ENCODE measurements at regions not wholly inside any gene's neighbourhood (a gene's known extent, or its start where the extent isn't known, plus 50 kb on each side); places are given as distances from the start of the nearest gene placed in this dataset.

- no peaks in the 10 kb centered on the region for H3K4me1 ChIP-seq (ENCODE audit: insufficient read depth, low read length)
- no peak overlapping the region for H4K8ac ChIP-seq (replicated peaks; ENCODE audit: insufficient read length, low read depth, low read length)
- no peak overlapping the region for H2BK20ac ChIP-seq (ENCODE audit: low read depth, low read length, poor library complexity, severe bottlenecking)
- H4K91ac ChIP-seq (ENCODE audit: insufficient read length, low read depth, low read length), result no peak overlapping the region
- H3K79me2 ChIP-seq (ENCODE audit: insufficient read depth, low read length), result no peaks in the 10 kb centered on the region
- H3K4ac ChIP-seq (ENCODE audit: low read depth, low read length), result no peak overlapping the region
- H3K4me2 ChIP-seq (ENCODE audit: insufficient read depth, insufficient read length, low read length), result no peak overlapping the region
- H3T11ph ChIP-seq (ENCODE audit: low read length), result no peak overlapping the region
- peaks cover 2 to 19% (median 5%) of the 10 kb centered on the region in 3 experiments; a peak in 4 of 7 replicates for H3K36me3 Mint-ChIP-seq (ENCODE audit: insufficient read depth in 1 of 3, low read depth in 3 of 3)
- no peak overlapping the region for H3K56ac ChIP-seq (ENCODE audit: insufficient read length, low read depth, low read length)
- TF ChIP-seq CTCF (conservative IDR thresholded peaks at IDR 0.05), result no peak
- H2BK15ac ChIP-seq (ENCODE audit: low read depth, low read length), result no peak overlapping the region
- no peak overlapping the region for H4K5ac ChIP-seq (ENCODE audit: insufficient read length, low read depth, low read length)
- H4K20me1 ChIP-seq (ENCODE audit: control insufficient read depth, insufficient read depth, insufficient read length), result no peaks in the 10 kb centered on the region
- no peaks in the 10 kb centered on the region for H3K4me1 Mint-ChIP-seq
- H3K9me3 Mint-ChIP-seq, result peaks cover 20 to 26% of the 10 kb centered on the region in 2 experiments
- no peak overlapping the region for H2BK12ac ChIP-seq (ENCODE audit: insufficient read length, low read depth, low read length)
- no peaks in the 10 kb centered on the region for H3K27me3 Mint-ChIP-seq (ENCODE audit: low read depth)
- H3K4me3 Mint-ChIP-seq, result no peak overlapping the region
- H3K18ac ChIP-seq (ENCODE audit: insufficient read length, low read depth, low read length), result no peak overlapping the region
- H3K9me3 ChIP-seq (ENCODE audit: control insufficient read depth, low read depth, low read length), result no peaks in the 10 kb centered on the region
- no peaks in the 10 kb centered on the region for H3K23me2 ChIP-seq (ENCODE audit: insufficient read length, low read depth, low read length, poor library complexity, severe bottlenecking)
- no peak overlapping the region for H2BK120ac ChIP-seq (ENCODE audit: low read depth, low read length, poor library complexity, severe bottlenecking)
- H3K14ac ChIP-seq (ENCODE audit: insufficient read depth, low read length), result no peak overlapping the region
- no peaks in the 10 kb centered on the region for H3K27me3 ChIP-seq (ENCODE audit: insufficient read depth, low read length)
- H2AK5ac ChIP-seq (ENCODE audit: insufficient read length, low read length), result no peak overlapping the region
- no peaks in the 10 kb centered on the region for H3K79me1 ChIP-seq (ENCODE audit: insufficient read depth, low read depth, low read length, poor library complexity, severe bottlenecking)
- no peak overlapping the region for H3K9ac ChIP-seq (ENCODE audit: extremely low read depth, insufficient read length, low read length)
- no peak overlapping the region for H3K27ac ChIP-seq (ENCODE audit: insufficient read length, low read depth, low read length)
- no peak overlapping the region for H3K27ac Mint-ChIP-seq
- DNase-seq, result no peak
- H2BK5ac ChIP-seq (ENCODE audit: insufficient read length, low read length), result no peak overlapping the region
- no peak overlapping the region for H2AFZ ChIP-seq (ENCODE audit: low read length)
- H3K23ac ChIP-seq (ENCODE audit: insufficient read length, low read depth, low read length), result no peak overlapping the region
These were observed 313.6 kb upstream of the LMO3 start for GRCh38 chr12:16919551-16919950.
